HL-60 (cell line): ENCODE measurements at regions not wholly inside any gene's neighbourhood (a gene's known extent, or its start where the extent isn't known, plus 50 kb on each side); places are given as distances from the start of the nearest gene placed in this dataset.

Source experiments
- DNase-seq, 2 experiments: peaks; one replicate each; pipeline ENCODE4 v3.0.0-alpha.2; 2010 to 2020; ENCODE audit warnings: low read depth in 1 of 2, low spot score in 1 of 2
- H3K27ac ChIP-seq: fragments of 250-450 bp; sonication (Bioruptor Pico); replicated peaks from 2 replicates; pipeline ENCODE4 v1.5.1; 2020; ENCODE audit warnings: mild to moderate bottlenecking, moderate library complexity
- H3K27me3 ChIP-seq: fragments of 250-450 bp; sonication (Bioruptor Pico); 2 replicates; pipeline ENCODE4 v1.5.1; 2021; ENCODE audit warnings: mild to moderate bottlenecking, moderate library complexity; ENCODE audit not compliant: insufficient read depth, poor library complexity, severe bottlenecking
- H3K4me3 ChIP-seq: replicated peaks from 2 replicates; pipeline ENCODE4 v1.5.1; 2011; ENCODE audit warnings: mild to moderate bottlenecking, control low read depth, low read length; ENCODE audit not compliant: insufficient read depth
- CTCF ChIP-seq: IDR thresholded peaks from one replicate; pipeline ENCODE4 v1.5.1; 2011; ENCODE audit warnings: low read length, control low read depth, inconsistent platforms; ENCODE audit not compliant: insufficient read depth
- GABPA ChIP-seq: IDR thresholded peaks from 2 replicates; pipeline ENCODE4 v1.6.1; 2012; ENCODE audit warnings: low read depth
- POLR2AphosphoS5 ChIP-seq: IDR thresholded peaks from 2 replicates; pipeline ENCODE4 v1.6.1; 2012; ENCODE audit warnings: low read depth
- SPI1 ChIP-seq: IDR thresholded peaks from 2 replicates; pipeline ENCODE4 v1.6.1; 2012; ENCODE audit warnings: low read depth, mild to moderate bottlenecking, borderline replicate concordance
- TF ChIP-seq, protein P1 (sequence below): IDR thresholded peaks from 2 replicates; pipeline ENCODE4 v1.6.1; 2012; ENCODE audit warnings: low read depth; ENCODE audit not compliant: insufficient replicate concordance

DNA sequence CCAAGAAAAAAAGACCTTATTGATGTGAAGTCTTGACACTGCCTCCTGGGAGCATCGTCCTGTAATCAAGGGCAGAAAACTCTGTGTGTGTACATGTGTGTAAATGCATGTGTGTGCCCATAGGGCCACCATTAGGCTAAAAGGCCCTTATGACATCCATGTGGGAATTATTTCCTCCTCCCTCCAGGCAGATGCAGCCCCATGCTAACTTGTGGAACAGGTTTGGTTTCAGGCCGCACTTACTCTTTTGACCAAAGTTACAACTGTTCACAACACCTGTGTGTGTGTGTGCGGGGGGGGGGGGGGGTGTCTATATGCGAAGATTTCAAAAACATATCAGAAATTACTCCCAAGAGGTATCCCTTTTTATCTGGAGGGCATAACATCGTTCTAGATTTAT, 87.4 kb upstream of the SLC14A2 start:
- peaks cover 2% of the 10 kb centered on the region for H3K27me3 ChIP-seq

GRCh38 chr18:45528712-45529336, 86.5 kb upstream of the SLC14A2 start:
- Histone ChIP-seq H3K27ac (no peak overlapping the region), H3K4me3 (no peak overlapping the region), H3K27me3 (peaks cover 4% of the 10 kb centered on the region)
- TF ChIP-seq, protein P1, sequence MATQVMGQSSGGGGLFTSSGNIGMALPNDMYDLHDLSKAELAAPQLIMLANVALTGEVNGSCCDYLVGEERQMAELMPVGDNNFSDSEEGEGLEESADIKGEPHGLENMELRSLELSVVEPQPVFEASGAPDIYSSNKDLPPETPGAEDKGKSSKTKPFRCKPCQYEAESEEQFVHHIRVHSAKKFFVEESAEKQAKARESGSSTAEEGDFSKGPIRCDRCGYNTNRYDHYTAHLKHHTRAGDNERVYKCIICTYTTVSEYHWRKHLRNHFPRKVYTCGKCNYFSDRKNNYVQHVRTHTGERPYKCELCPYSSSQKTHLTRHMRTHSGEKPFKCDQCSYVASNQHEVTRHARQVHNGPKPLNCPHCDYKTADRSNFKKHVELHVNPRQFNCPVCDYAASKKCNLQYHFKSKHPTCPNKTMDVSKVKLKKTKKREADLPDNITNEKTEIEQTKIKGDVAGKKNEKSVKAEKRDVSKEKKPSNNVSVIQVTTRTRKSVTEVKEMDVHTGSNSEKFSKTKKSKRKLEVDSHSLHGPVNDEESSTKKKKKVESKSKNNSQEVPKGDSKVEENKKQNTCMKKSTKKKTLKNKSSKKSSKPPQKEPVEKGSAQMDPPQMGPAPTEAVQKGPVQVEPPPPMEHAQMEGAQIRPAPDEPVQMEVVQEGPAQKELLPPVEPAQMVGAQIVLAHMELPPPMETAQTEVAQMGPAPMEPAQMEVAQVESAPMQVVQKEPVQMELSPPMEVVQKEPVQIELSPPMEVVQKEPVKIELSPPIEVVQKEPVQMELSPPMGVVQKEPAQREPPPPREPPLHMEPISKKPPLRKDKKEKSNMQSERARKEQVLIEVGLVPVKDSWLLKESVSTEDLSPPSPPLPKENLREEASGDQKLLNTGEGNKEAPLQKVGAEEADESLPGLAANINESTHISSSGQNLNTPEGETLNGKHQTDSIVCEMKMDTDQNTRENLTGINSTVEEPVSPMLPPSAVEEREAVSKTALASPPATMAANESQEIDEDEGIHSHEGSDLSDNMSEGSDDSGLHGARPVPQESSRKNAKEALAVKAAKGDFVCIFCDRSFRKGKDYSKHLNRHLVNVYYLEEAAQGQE: no peak
- TF ChIP-seq GABPA: no peak
- no peak for TF ChIP-seq SPI1
- TF ChIP-seq CTCF: no peak
- no peak for TF ChIP-seq POLR2AphosphoS5
- no peak for DNase-seq

More for the DNA sequence above, 87.4 kb upstream of the SLC14A2 start:
- no peak for DNase-seq
- H3K27ac ChIP-seq: no peak overlapping the region
- H3K4me3 ChIP-seq: no peak overlapping the region
- TF ChIP-seq POLR2AphosphoS5: no peak
- TF ChIP-seq SPI1: no peak
- TF ChIP-seq GABPA: no peak
- TF ChIP-seq, protein P1: no peak
- no peak for TF ChIP-seq CTCF

- Histone ChIP-seq H3K27me3 (peaks cover 9% of the 10 kb centered on the region), H3K4me3 (no peak overlapping the region), H3K27ac (no peak overlapping the region)
- TF ChIP-seq, protein P1: no peak
- TF ChIP-seq GABPA (no peak), CTCF (no peak), SPI1 (no peak), POLR2AphosphoS5 (no peak)
- no peak for DNase-seq
Measured at GRCh38 chr18:45538444-45538843, 76.8 kb upstream of the SLC14A2 start.
